GM18508 (cell line): ENCODE measurements at regions not wholly inside any gene's neighbourhood (a gene's known extent, or its start where the extent isn't known, plus 50 kb on each side); places are given as distances from the start of the nearest gene placed in this dataset.

Experiments used
- ATAC-seq: cut with Tn5 transposase; IDR thresholded peaks from one replicate; pipeline ENCODE4 v1.9.1; 2021; ENCODE audit warnings: moderate number of reproducible peaks; ENCODE audit not compliant: insufficient read depth, unreplicated experiment

GRCh38 chr6:169913096-169913638, 161.7 kb downstream of the ERMARD start:
- ATAC-seq = no peak

- no peak for ATAC-seq
Measured at GRCh38 chr6:169912266-169913095, 161.1 kb downstream of the ERMARD start.

- ATAC-seq = no peak
Measured at GRCh38 chr6:169911264-169912263, 160.1 kb downstream of the ERMARD start.

GRCh38 chr6:169909113-169909512, 157.7 kb downstream of the ERMARD start:
- ATAC-seq = no peak

GRCh38 chr6:169908403-169908933, 157.0 kb downstream of the ERMARD start:
- no peak for ATAC-seq

- no peak for ATAC-seq
Measured at GRCh38 chr6:169907419-169908115, 156.1 kb downstream of the ERMARD start.

GRCh38 chr6:169906688-169907418, 155.4 kb downstream of the ERMARD start:
- ATAC-seq = no peak

GRCh38 chr6:169906004-169906687, 154.7 kb downstream of the ERMARD start:
- no peak for ATAC-seq

GRCh38 chr6:169905041-169905807, 153.8 kb downstream of the ERMARD start:
- ATAC-seq = no peak

GRCh38 chr6:169904051-169904922, 152.9 kb downstream of the ERMARD start:
- ATAC-seq = no peak

GRCh38 chr6:169903122-169903521, 151.7 kb downstream of the ERMARD start:
- ATAC-seq = no peak

GRCh38 chr6:169902604-169903003, 151.2 kb downstream of the ERMARD start:
- no peak for ATAC-seq

GRCh38 chr6:169902070-169902469, 150.6 kb downstream of the ERMARD start:
- ATAC-seq = no peak

- no peak for ATAC-seq
Measured at GRCh38 chr6:169899481-169900145, 148.2 kb downstream of the ERMARD start.

- ATAC-seq = no peak
Measured at GRCh38 chr6:169898788-169899480, 147.5 kb downstream of the ERMARD start.
